IPS-20b (cell line): ENCODE measurements at regions not wholly inside any gene's neighbourhood (a gene's known extent, or its start where the extent isn't known, plus 50 kb on each side); places are given as distances from the start of the nearest gene placed in this dataset.

Source experiments
- H3K27ac ChIP-seq: one replicate; pipeline ENCODE4 v1.5.1; 2013; ENCODE audit warnings: low read length
- H3K27me3 ChIP-seq: 2 replicates; pipeline ENCODE4 v1.6.1; 2013; ENCODE audit warnings: mild to moderate bottlenecking, low read length, inconsistent platforms; ENCODE audit not compliant: insufficient read depth
- H3K36me3 ChIP-seq: 2 replicates; pipeline ENCODE4 v1.6.1; 2013; ENCODE audit warnings: low read depth, mild to moderate bottlenecking, inconsistent platforms, low read length, moderate library complexity; ENCODE audit not compliant: insufficient read depth
- H3K4me1 ChIP-seq: 2 replicates; pipeline ENCODE4 v1.6.1; 2013; ENCODE audit warnings: mild to moderate bottlenecking, control low read depth, inconsistent platforms, low read length, moderate library complexity; ENCODE audit not compliant: insufficient read depth
- H3K4me3 ChIP-seq: 2 replicates; pipeline ENCODE4 v1.5.1; 2013; ENCODE audit warnings: mild to moderate bottlenecking, low read length, inconsistent platforms
- H3K9ac ChIP-seq: 2 replicates; pipeline ENCODE4 v1.6.1; 2013; ENCODE audit warnings: low read depth, mild to moderate bottlenecking, inconsistent platforms, low read length, moderate library complexity
- H3K9me3 ChIP-seq: 2 replicates; pipeline ENCODE4 v1.6.1; 2013; ENCODE audit warnings: mild to moderate bottlenecking, low read depth, low read length, inconsistent platforms; ENCODE audit not compliant: insufficient read depth

GRCh38 chr2:156810094-156810493 is 373.9 kb downstream of the GPD2 start:
- Histone ChIP-seq H3K27me3 (no peaks in the 10 kb centered on the region), H3K9ac (no peak overlapping the region), H3K4me3 (no peak overlapping the region), H3K36me3 (no peaks in the 10 kb centered on the region), H3K4me1 (no peaks in the 10 kb centered on the region), H3K27ac (no peak overlapping the region), H3K9me3 (no peaks in the 10 kb centered on the region)

GRCh38 chr2:156812496-156812895 is 376.3 kb downstream of the GPD2 start:
- H3K9ac ChIP-seq = no peak overlapping the region
- no peaks in the 10 kb centered on the region for H3K4me1 ChIP-seq
- no peaks in the 10 kb centered on the region for H3K27me3 ChIP-seq
- no peak overlapping the region for H3K27ac ChIP-seq
- H3K9me3 ChIP-seq = no peaks in the 10 kb centered on the region
- no peak overlapping the region for H3K4me3 ChIP-seq
- no peaks in the 10 kb centered on the region for H3K36me3 ChIP-seq

- Histone ChIP-seq H3K9me3 (no peaks in the 10 kb centered on the region), H3K27me3 (no peaks in the 10 kb centered on the region), H3K9ac (no peak overlapping the region), H3K27ac (no peak overlapping the region), H3K4me3 (no peak overlapping the region), H3K36me3 (no peaks in the 10 kb centered on the region), H3K4me1 (no peaks in the 10 kb centered on the region; the same call in 1 of the 2 replicates)
Observed at GRCh38 chr2:156817430-156817829, 381.3 kb downstream of the GPD2 start.

- Histone ChIP-seq H3K4me1 (no peaks in the 10 kb centered on the region; the same call in 1 of the 2 replicates), H3K27ac (no peak overlapping the region), H3K4me3 (no peak overlapping the region), H3K9me3 (no peaks in the 10 kb centered on the region), H3K36me3 (no peaks in the 10 kb centered on the region), H3K27me3 (no peaks in the 10 kb centered on the region), H3K9ac (no peak overlapping the region)
Observed at GRCh38 chr2:156818221-156818620, 382.0 kb downstream of the GPD2 start.

GRCh38 chr2:156818944-156819343 is 382.8 kb downstream of the GPD2 start:
- no peak overlapping the region for H3K9ac ChIP-seq
- no peaks in the 10 kb centered on the region; the same call in 1 of the 2 replicates for H3K4me1 ChIP-seq
- H3K27ac ChIP-seq = no peak overlapping the region
- no peaks in the 10 kb centered on the region for H3K9me3 ChIP-seq
- H3K27me3 ChIP-seq = no peaks in the 10 kb centered on the region
- no peaks in the 10 kb centered on the region for H3K36me3 ChIP-seq
- no peak overlapping the region for H3K4me3 ChIP-seq

- Histone ChIP-seq H3K4me1 (no peaks in the 10 kb centered on the region), H3K4me3 (no peak overlapping the region), H3K9me3 (no peaks in the 10 kb centered on the region), H3K27ac (no peak overlapping the region), H3K27me3 (no peaks in the 10 kb centered on the region), H3K9ac (no peak overlapping the region), H3K36me3 (no peaks in the 10 kb centered on the region)
Observed at GRCh38 chr2:156826341-156826933, 390.3 kb downstream of the GPD2 start.

GRCh38 chr2:156834431-156834830 is 398.3 kb downstream of the GPD2 start:
- no peaks in the 10 kb centered on the region for H3K36me3 ChIP-seq
- no peaks in the 10 kb centered on the region for H3K4me1 ChIP-seq
- no peaks in the 10 kb centered on the region for H3K9me3 ChIP-seq
- no peak overlapping the region for H3K27ac ChIP-seq
- H3K27me3 ChIP-seq = no peaks in the 10 kb centered on the region
- H3K4me3 ChIP-seq = no peak overlapping the region
- H3K9ac ChIP-seq = no peak overlapping the region

GRCh38 chr2:156837635-156838370 is 401.6 kb downstream of the GPD2 start:
- H3K4me1 ChIP-seq = no peaks in the 10 kb centered on the region
- H3K27ac ChIP-seq = no peak overlapping the region
- no peak overlapping the region for H3K9ac ChIP-seq
- H3K27me3 ChIP-seq = no peaks in the 10 kb centered on the region
- no peaks in the 10 kb centered on the region for H3K36me3 ChIP-seq
- no peaks in the 10 kb centered on the region for H3K9me3 ChIP-seq
- no peak overlapping the region for H3K4me3 ChIP-seq

- Histone ChIP-seq H3K27ac (no peak overlapping the region), H3K4me1 (no peaks in the 10 kb centered on the region), H3K4me3 (no peak overlapping the region), H3K9me3 (no peaks in the 10 kb centered on the region), H3K9ac (no peak overlapping the region), H3K27me3 (no peaks in the 10 kb centered on the region), H3K36me3 (no peaks in the 10 kb centered on the region)
Observed at GRCh38 chr2:156841321-156841720, 405.1 kb downstream of the GPD2 start.

GRCh38 chr2:156845806-156846558 is 409.8 kb downstream of the GPD2 start:
- H3K4me3 ChIP-seq = no peak overlapping the region
- no peak overlapping the region for H3K27ac ChIP-seq
- no peaks in the 10 kb centered on the region for H3K36me3 ChIP-seq
- H3K9me3 ChIP-seq = no peaks in the 10 kb centered on the region; the same call in 1 of the 2 replicates
- no peak overlapping the region for H3K9ac ChIP-seq
- no peaks in the 10 kb centered on the region for H3K4me1 ChIP-seq
- H3K27me3 ChIP-seq = no peaks in the 10 kb centered on the region

GRCh38 chr2:156852210-156852609 is 405.3 kb upstream of the GALNT5 start:
- Histone ChIP-seq H3K4me1 (no peaks in the 10 kb centered on the region), H3K9me3 (no peaks in the 10 kb centered on the region; the same call in 1 of the 2 replicates), H3K27me3 (no peaks in the 10 kb centered on the region), H3K9ac (no peak overlapping the region), H3K36me3 (no peaks in the 10 kb centered on the region), H3K4me3 (no peak overlapping the region), H3K27ac (no peak overlapping the region)

GRCh38 chr2:156852681-156853080 is 404.8 kb upstream of the GALNT5 start:
- H3K9ac ChIP-seq = no peak overlapping the region; the same call in 1 of the 2 replicates
- no peaks in the 10 kb centered on the region for H3K36me3 ChIP-seq
- H3K27ac ChIP-seq = no peak overlapping the region
- no peaks in the 10 kb centered on the region for H3K27me3 ChIP-seq
- H3K4me3 ChIP-seq = no peak overlapping the region
- H3K9me3 ChIP-seq = no peaks in the 10 kb centered on the region; the same call in 1 of the 2 replicates
- no peaks in the 10 kb centered on the region for H3K4me1 ChIP-seq
